ENCODE measurements at regions not wholly inside any gene's neighbourhood (a gene's known extent, or its start where the extent isn't known, plus 50 kb on each side); places are given as distances from the start of the nearest gene placed in this dataset.

- DNase-seq: no peak
- Histone ChIP-seq H3K27ac (ENCODE audit: insufficient read depth, low read length, poor library complexity, severe bottlenecking) (no peak overlapping the region), H3K27me3 (replicated peaks; ENCODE audit: control insufficient read depth, insufficient read depth, low read length, poor library complexity, severe bottlenecking) (no peaks in the 10 kb centered on the region), H3K4me3 (ENCODE audit: insufficient read depth, low read depth, low read length, poor library complexity, severe bottlenecking) (no peak overlapping the region), H3K9me3 (ENCODE audit: control insufficient read depth, low read length) (no peaks in the 10 kb centered on the region), H3K4me1 (ENCODE audit: control insufficient read depth, insufficient read depth, low read length, poor library complexity, severe bottlenecking) (no peaks in the 10 kb centered on the region), H3K36me3 (ENCODE audit: control insufficient read depth, insufficient read depth, low read length) (no peaks in the 10 kb centered on the region)
These were observed 158.2 kb downstream of the SPRY1 start for GRCh38 chr4:123554801-123555232.

GRCh38 chr4:123555233-123555806, 158.7 kb downstream of the SPRY1 start:
- Histone ChIP-seq H3K9me3 (ENCODE audit: control insufficient read depth, low read length) (no peaks in the 10 kb centered on the region), H3K4me1 (ENCODE audit: control insufficient read depth, insufficient read depth, low read length, poor library complexity, severe bottlenecking) (no peaks in the 10 kb centered on the region), H3K4me3 (ENCODE audit: insufficient read depth, low read depth, low read length, poor library complexity, severe bottlenecking) (no peak overlapping the region), H3K27ac (ENCODE audit: insufficient read depth, low read length, poor library complexity, severe bottlenecking) (no peak overlapping the region), H3K27me3 (replicated peaks; ENCODE audit: control insufficient read depth, insufficient read depth, low read length, poor library complexity, severe bottlenecking) (no peaks in the 10 kb centered on the region), H3K36me3 (ENCODE audit: control insufficient read depth, insufficient read depth, low read length) (no peaks in the 10 kb centered on the region)
- no peak for DNase-seq

- H3K27me3 ChIP-seq (replicated peaks; ENCODE audit: control insufficient read depth, insufficient read depth, low read length, poor library complexity, severe bottlenecking): no peaks in the 10 kb centered on the region
- no peaks in the 10 kb centered on the region for H3K4me1 ChIP-seq (ENCODE audit: control insufficient read depth, insufficient read depth, low read length, poor library complexity, severe bottlenecking)
- no peak for DNase-seq
- no peak overlapping the region for H3K27ac ChIP-seq (ENCODE audit: insufficient read depth, low read length, poor library complexity, severe bottlenecking)
- no peaks in the 10 kb centered on the region for H3K9me3 ChIP-seq (ENCODE audit: control insufficient read depth, low read length)
- no peaks in the 10 kb centered on the region for H3K36me3 ChIP-seq (ENCODE audit: control insufficient read depth, insufficient read depth, low read length)
- H3K4me3 ChIP-seq (ENCODE audit: insufficient read depth, low read depth, low read length, poor library complexity, severe bottlenecking): no peak overlapping the region
These were observed 159.2 kb downstream of the SPRY1 start for GRCh38 chr4:123555807-123556273.

GRCh38 chr4:123556526-123556925, 159.9 kb downstream of the SPRY1 start:
- H3K27ac ChIP-seq (ENCODE audit: insufficient read depth, low read length, poor library complexity, severe bottlenecking): no peak overlapping the region
- H3K4me1 ChIP-seq (ENCODE audit: control insufficient read depth, insufficient read depth, low read length, poor library complexity, severe bottlenecking): no peaks in the 10 kb centered on the region
- no peaks in the 10 kb centered on the region for H3K36me3 ChIP-seq (ENCODE audit: control insufficient read depth, insufficient read depth, low read length)
- no peaks in the 10 kb centered on the region for H3K27me3 ChIP-seq (replicated peaks; ENCODE audit: control insufficient read depth, insufficient read depth, low read length, poor library complexity, severe bottlenecking)
- no peaks in the 10 kb centered on the region for H3K9me3 ChIP-seq (ENCODE audit: control insufficient read depth, low read length)
- no peak for DNase-seq
- H3K4me3 ChIP-seq (ENCODE audit: insufficient read depth, low read depth, low read length, poor library complexity, severe bottlenecking): no peak overlapping the region

- no peak for DNase-seq
- H3K4me1 ChIP-seq (ENCODE audit: control insufficient read depth, insufficient read depth, low read length, poor library complexity, severe bottlenecking): no peaks in the 10 kb centered on the region
- no peak overlapping the region for H3K4me3 ChIP-seq (ENCODE audit: insufficient read depth, low read depth, low read length, poor library complexity, severe bottlenecking)
- no peaks in the 10 kb centered on the region for H3K9me3 ChIP-seq (ENCODE audit: control insufficient read depth, low read length)
- H3K27ac ChIP-seq (ENCODE audit: insufficient read depth, low read length, poor library complexity, severe bottlenecking): no peak overlapping the region
- no peaks in the 10 kb centered on the region for H3K27me3 ChIP-seq (replicated peaks; ENCODE audit: control insufficient read depth, insufficient read depth, low read length, poor library complexity, severe bottlenecking)
- H3K36me3 ChIP-seq (ENCODE audit: control insufficient read depth, insufficient read depth, low read length): no peaks in the 10 kb centered on the region
These were observed 161.4 kb downstream of the SPRY1 start for GRCh38 chr4:123557857-123558536.

GRCh38 chr4:123558865-123559264, 162.3 kb downstream of the SPRY1 start:
- Histone ChIP-seq H3K36me3 (ENCODE audit: control insufficient read depth, insufficient read depth, low read length) (no peaks in the 10 kb centered on the region), H3K9me3 (ENCODE audit: control insufficient read depth, low read length) (no peaks in the 10 kb centered on the region), H3K27ac (ENCODE audit: insufficient read depth, low read length, poor library complexity, severe bottlenecking) (no peak overlapping the region), H3K27me3 (replicated peaks; ENCODE audit: control insufficient read depth, insufficient read depth, low read length, poor library complexity, severe bottlenecking) (no peaks in the 10 kb centered on the region), H3K4me3 (ENCODE audit: insufficient read depth, low read depth, low read length, poor library complexity, severe bottlenecking) (no peak overlapping the region), H3K4me1 (ENCODE audit: control insufficient read depth, insufficient read depth, low read length, poor library complexity, severe bottlenecking) (no peaks in the 10 kb centered on the region)
- no peak for DNase-seq

GRCh38 chr4:123559955-123560871, 163.6 kb downstream of the SPRY1 start:
- H3K27me3 ChIP-seq (replicated peaks; ENCODE audit: control insufficient read depth, insufficient read depth, low read length, poor library complexity, severe bottlenecking): no peaks in the 10 kb centered on the region
- H3K9me3 ChIP-seq (ENCODE audit: control insufficient read depth, low read length): no peaks in the 10 kb centered on the region
- H3K4me1 ChIP-seq (ENCODE audit: control insufficient read depth, insufficient read depth, low read length, poor library complexity, severe bottlenecking): no peaks in the 10 kb centered on the region
- no peak overlapping the region for H3K4me3 ChIP-seq (ENCODE audit: insufficient read depth, low read depth, low read length, poor library complexity, severe bottlenecking)
- H3K27ac ChIP-seq (ENCODE audit: insufficient read depth, low read length, poor library complexity, severe bottlenecking): no peak overlapping the region
- H3K36me3 ChIP-seq (ENCODE audit: control insufficient read depth, insufficient read depth, low read length): no peaks in the 10 kb centered on the region
- no peak for DNase-seq

GRCh38 chr4:123561525-123561924, 164.9 kb downstream of the SPRY1 start:
- Histone ChIP-seq H3K4me1 (ENCODE audit: control insufficient read depth, insufficient read depth, low read length, poor library complexity, severe bottlenecking) (no peaks in the 10 kb centered on the region), H3K9me3 (ENCODE audit: control insufficient read depth, low read length) (no peaks in the 10 kb centered on the region), H3K27ac (ENCODE audit: insufficient read depth, low read length, poor library complexity, severe bottlenecking) (no peak overlapping the region), H3K4me3 (ENCODE audit: insufficient read depth, low read depth, low read length, poor library complexity, severe bottlenecking) (no peak overlapping the region), H3K27me3 (replicated peaks; ENCODE audit: control insufficient read depth, insufficient read depth, low read length, poor library complexity, severe bottlenecking) (no peaks in the 10 kb centered on the region), H3K36me3 (ENCODE audit: control insufficient read depth, insufficient read depth, low read length) (no peaks in the 10 kb centered on the region)
- no peak for DNase-seq

GRCh38 chr4:123562994-123563750, 166.6 kb downstream of the SPRY1 start:
- H3K27me3 ChIP-seq (replicated peaks; ENCODE audit: control insufficient read depth, insufficient read depth, low read length, poor library complexity, severe bottlenecking): no peaks in the 10 kb centered on the region
- H3K4me3 ChIP-seq (ENCODE audit: insufficient read depth, low read depth, low read length, poor library complexity, severe bottlenecking): no peak overlapping the region
- H3K27ac ChIP-seq (ENCODE audit: insufficient read depth, low read length, poor library complexity, severe bottlenecking): no peak overlapping the region
- DNase-seq: no peak
- H3K9me3 ChIP-seq (ENCODE audit: control insufficient read depth, low read length): no peaks in the 10 kb centered on the region
- no peaks in the 10 kb centered on the region for H3K36me3 ChIP-seq (ENCODE audit: control insufficient read depth, insufficient read depth, low read length)
- no peaks in the 10 kb centered on the region for H3K4me1 ChIP-seq (ENCODE audit: control insufficient read depth, insufficient read depth, low read length, poor library complexity, severe bottlenecking)

Data from effector memory CD4-positive, alpha-beta T cell (primary cell).